Ecto neural progenitor cell (in vitro differentiated cells): ENCODE measurements at regions not wholly inside any gene's neighbourhood (a gene's known extent, or its start where the extent isn't known, plus 50 kb on each side); places are given as distances from the start of the nearest gene placed in this dataset.
"Not testable (repeated sequence)": the region's sequence is repeated elsewhere in the genome, so short reads cannot be mapped to it uniquely, and the experiment has no call there.

Experiments used
- DNase-seq: peaks from one replicate; pipeline ENCODE4 v3.0.0-alpha.2; 2018; ENCODE audit warnings: low spot score

GRCh38 chr2:173467751-173468150 is 113.1 kb downstream of the CDCA7 start:
- no peak for DNase-seq

- no peak for DNase-seq
Measured at GRCh38 chr2:173468266-173468793, 113.7 kb downstream of the CDCA7 start.

GRCh38 chr2:173472112-173472511 is 117.4 kb downstream of the CDCA7 start:
- no peak for DNase-seq

- DNase-seq = no peak
Measured at GRCh38 chr2:173483137-173483536, 128.5 kb downstream of the CDCA7 start.

- no peak for DNase-seq
Measured at GRCh38 chr2:173488861-173489260, 134.2 kb downstream of the CDCA7 start.

GRCh38 chr2:173491418-173491817 is 136.7 kb downstream of the CDCA7 start:
- DNase-seq = no peak

GRCh38 chr2:173493874-173494273 is 139.2 kb downstream of the CDCA7 start:
- DNase-seq = no peak

GRCh38 chr2:173496746-173497145 is 142.1 kb downstream of the CDCA7 start:
- DNase-seq = no peak

GRCh38 chr2:173500953-173501352 is 146.3 kb downstream of the CDCA7 start:
- DNase-seq = no peak

GRCh38 chr2:173502296-173502695 is 147.6 kb downstream of the CDCA7 start:
- no peak for DNase-seq

GRCh38 chr2:173511357-173511756 is 156.7 kb downstream of the CDCA7 start:
- no peak for DNase-seq

GRCh38 chr2:173511942-173512341 is 157.3 kb downstream of the CDCA7 start:
- DNase-seq = no peak

GRCh38 chr2:173513107-173513727 is 158.5 kb downstream of the CDCA7 start:
- DNase-seq = no peak

- no peak for DNase-seq
Measured at GRCh38 chr2:173520918-173521317, 166.2 kb downstream of the CDCA7 start.

- no peak for DNase-seq
Measured at GRCh38 chr2:173521450-173522192, 166.9 kb downstream of the CDCA7 start.

GRCh38 chr2:173523497-173523896 is 168.8 kb downstream of the CDCA7 start:
- DNase-seq = no peak

GRCh38 chr2:173524256-173524955 is 169.7 kb downstream of the CDCA7 start:
- no peak for DNase-seq

GRCh38 chr2:173532732-173533531 is 178.3 kb downstream of the CDCA7 start:
- DNase-seq = not testable (repeated sequence)

GRCh38 chr2:173537694-173538093 is 183.0 kb downstream of the CDCA7 start:
- DNase-seq = no peak

- DNase-seq = no peak
Measured at GRCh38 chr2:173539615-173540014, 184.9 kb downstream of the CDCA7 start.

GRCh38 chr2:173544641-173545363 is 190.1 kb downstream of the CDCA7 start:
- no peak for DNase-seq
